ENCODE measurements at regions not wholly inside any gene's neighbourhood (a gene's known extent, or its start where the extent isn't known, plus 50 kb on each side); places are given as distances from the start of the nearest gene placed in this dataset.

- TF ChIP-seq POLR2A (IDR thresholded peaks at IDR 0.05) (no peak), CTCF (IDR thresholded peaks at IDR 0.05) (no peak)
Measured at GRCh38 chr5:133694181-133694831, 82.0 kb upstream of the FSTL4 start.

All from prostate gland (tissue), 2 donors.